Inferior parietal cortex (tissue), 1 donor: ENCODE measurements at regions not wholly inside any gene's neighbourhood (a gene's known extent, or its start where the extent isn't known, plus 50 kb on each side); places are given as distances from the start of the nearest gene placed in this dataset.

Experiments used
- DNase-seq: peaks from one replicate; pipeline ENCODE4 v3.0.0-alpha.2; 2016; ENCODE audit errors: extremely low spot score

DNA sequence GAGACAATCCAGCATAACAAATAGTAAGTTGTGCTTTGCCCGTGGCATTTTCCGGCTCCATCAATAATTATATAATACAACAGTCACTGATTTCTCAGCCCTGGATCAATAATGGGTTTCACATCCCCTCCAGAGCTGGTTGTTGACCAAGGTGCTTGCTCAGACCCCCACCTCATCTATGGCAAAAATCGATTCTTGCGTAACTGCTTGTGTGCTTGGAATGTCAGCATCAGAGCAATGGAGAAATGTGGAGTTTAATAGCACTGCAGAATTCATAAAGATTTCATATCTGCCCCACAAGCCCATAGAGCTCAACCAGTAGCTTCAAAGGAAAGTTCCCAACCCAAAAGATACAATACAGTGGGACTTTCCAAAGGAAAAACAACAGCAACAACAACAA is 1098.5 kb downstream of the IGSF11 start:
- no peak for DNase-seq

DNA sequence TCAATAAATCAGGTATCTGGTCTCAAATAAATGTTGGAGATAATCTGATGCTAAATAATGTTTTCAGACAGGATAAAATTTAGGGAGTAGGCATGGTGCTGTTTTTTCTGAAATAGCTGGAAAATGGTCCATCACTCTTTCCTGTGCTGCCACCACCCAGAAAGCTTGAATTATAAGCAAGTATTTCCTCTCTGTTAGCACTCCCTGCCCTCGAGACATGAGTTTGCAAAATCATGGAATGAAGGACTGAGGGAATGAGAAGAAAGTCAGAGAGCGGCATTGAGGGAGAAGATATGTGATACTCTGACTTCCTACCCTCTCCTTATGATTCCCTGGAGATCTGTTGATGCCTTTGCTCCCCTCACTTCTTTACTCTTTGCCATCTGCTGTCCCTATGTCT is 1095.7 kb downstream of the IGSF11 start:
- no peak for DNase-seq

DNA sequence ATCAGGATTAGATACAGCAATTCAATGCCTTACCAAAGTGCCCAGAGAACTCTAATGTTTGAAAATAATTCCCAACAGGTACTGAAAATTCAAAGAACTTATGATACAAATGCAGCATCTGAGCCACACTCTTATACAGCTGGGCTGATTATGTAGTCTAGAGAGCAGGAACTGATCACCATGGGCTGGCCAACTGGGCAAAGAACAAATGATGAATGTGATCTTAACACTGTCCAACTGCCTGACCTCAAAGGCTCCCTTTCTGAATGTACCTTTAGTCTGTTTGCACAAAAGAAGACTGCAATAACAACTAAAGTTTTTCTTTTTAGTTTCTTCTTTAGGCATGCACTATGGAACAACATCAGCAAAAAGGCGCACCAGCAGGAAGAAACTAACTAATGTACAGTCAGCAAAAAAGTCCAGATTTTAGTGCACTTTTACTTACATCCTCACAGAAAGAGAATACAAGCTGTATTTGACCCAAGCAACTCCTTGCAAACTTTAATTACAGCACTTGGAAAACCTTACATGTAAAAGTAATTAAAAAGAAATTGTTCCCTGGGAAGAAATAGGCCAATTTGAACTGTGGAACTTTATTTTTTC is 1095.1 kb downstream of the IGSF11 start:
- DNase-seq: no peak

DNA sequence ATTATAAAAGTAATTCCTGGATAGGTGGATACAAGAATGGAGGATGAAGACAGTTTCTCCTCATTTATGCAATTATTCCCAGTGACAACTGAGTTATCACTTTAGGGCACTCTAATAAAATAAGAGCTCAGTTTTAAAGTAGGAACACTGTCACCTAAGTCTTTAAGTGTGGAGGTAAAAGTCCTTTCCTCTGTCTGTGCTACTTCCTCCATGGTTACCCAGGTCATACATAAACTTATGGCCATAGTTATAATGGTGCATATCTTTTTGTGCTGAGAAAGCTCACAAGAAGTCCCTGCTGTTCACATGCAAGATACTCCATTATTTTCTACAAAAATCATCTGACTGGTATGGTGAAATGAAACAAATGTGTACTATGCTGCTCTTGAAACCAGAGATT is 1093.6 kb downstream of the IGSF11 start:
- no peak for DNase-seq

DNA sequence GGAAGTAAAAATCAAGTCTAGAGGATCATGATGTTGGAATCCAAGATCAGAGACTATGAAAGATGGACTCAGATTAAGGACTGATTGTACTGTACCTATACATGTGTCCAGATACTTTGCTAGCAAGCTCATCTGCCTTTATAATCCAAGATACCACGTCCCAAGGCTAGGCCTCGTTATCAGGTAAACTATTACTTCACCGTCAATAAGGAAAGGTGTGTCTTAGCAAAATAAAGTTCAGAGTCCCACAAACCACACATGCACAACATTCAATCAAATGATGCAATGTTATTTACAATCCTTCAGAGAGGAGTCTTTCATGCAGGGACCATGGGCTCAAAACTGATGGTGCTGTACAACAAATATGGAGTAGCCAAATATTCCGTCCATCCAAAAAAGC is 1092.9 kb downstream of the IGSF11 start:
- DNase-seq: no peak

DNA sequence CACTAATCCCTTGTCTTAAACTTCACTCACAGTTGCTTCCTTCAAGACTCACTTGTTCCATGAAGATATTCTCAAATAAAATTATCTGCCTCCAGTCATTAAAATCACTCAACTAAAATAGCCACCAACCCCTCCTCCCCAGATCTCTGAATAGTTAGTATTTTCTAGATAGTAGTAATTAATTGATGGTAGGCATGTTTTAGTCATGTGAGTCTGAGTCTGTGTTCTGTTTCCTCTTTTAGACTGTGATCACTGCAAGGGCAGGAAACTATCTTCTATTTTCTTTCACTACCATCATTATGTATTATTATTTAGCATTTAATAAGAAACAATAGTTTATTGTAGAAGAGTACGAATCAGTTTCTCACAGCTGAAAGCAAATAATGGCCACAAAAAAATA is 1080.5 kb downstream of the IGSF11 start:
- no peak for DNase-seq

DNA sequence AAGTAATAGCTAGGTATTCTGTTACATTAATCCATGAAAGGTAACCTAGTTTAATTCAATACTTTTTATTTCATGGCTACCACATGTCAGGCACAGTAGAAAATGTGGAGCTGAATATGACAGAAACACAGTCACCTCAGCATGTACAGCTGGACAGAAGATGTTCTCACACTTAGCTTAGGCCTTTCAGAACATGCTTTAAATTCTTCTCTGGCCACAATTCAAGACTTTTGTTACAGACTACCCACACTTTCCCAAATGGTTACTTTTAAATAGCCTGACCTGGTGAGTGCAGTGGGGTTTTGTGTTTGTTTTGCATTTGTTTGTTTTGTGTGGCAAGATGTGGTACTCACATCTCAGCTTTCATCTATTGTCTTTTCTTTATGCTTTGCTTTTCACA is 1079.5 kb downstream of the IGSF11 start:
- DNase-seq: no peak

DNA sequence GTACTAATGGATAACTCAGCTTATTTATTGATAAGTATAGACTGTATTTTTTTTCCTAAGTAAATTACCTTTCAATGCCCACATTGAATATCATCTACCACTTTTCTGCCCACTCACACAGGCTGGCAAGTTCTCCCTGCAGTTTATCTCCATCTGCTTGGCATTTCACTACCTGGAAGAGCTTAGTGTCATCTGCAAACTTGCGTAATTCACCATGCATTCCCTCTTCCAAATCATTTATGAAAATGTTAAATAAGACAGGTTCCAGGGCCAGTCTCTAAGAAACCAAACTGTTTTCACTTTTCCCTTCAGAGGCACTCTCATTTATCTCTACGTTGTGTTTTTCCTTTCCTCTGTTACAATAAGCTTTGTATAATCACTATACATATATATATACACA is 1076.6 kb downstream of the IGSF11 start:
- DNase-seq: no peak

DNA sequence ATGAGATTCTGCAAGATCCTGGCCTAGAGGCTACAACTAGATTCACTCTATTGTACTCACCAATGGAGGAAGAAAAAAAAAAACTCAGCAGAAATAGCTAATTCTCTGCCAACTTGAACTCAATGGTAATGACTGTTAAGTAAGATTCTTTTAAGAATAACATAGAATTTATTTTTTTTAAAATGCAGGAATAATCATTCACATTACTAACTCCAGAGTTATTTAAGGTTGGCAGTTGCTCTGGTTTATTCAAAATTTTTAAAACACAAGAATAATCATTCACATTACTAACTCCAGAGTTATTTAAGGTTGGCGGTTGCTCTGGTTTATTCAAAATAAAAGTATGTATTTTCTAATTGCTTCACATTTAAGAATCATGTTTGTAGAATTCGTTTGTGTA is 1071.9 kb downstream of the IGSF11 start:
- no peak for DNase-seq

DNA sequence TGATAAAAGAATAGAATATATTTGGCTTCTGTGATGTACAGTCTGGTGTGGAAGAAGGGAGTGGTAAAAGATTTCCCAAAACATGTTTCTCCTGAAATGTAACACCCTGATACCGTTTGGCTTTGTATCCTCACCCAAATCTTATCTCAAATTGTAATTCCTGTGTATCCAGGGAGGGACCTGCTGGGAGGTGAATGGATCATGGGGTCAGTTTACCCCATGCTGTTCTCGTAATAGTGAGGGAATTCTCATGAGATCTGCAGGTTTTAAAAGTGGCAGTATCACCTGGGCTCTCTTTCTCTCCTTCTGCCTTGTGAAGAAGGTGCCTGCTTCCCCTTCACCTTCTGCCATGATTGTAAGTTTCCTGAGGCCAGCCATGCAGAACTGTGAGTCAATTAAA is 1070.8 kb downstream of the IGSF11 start:
- no peak for DNase-seq

DNA sequence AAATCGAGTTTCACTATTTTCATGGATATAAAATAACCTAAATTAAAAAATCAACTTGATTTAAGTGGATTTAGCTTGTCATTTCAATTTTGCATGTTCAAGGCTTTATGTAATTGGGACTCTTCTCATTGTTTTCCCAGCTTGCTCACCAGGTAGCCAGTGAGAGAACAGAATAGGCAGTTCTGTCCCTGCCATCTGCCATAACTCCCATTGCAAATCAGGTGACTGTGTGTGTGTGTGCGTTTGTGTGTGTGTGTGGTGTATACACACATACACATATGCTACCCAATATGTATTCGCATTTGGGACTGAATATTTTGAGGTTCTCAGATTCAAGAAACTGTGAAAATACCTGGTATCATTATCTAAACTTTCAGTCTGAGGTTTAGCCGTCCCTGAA is 1069.8 kb downstream of the IGSF11 start:
- no peak for DNase-seq

DNA sequence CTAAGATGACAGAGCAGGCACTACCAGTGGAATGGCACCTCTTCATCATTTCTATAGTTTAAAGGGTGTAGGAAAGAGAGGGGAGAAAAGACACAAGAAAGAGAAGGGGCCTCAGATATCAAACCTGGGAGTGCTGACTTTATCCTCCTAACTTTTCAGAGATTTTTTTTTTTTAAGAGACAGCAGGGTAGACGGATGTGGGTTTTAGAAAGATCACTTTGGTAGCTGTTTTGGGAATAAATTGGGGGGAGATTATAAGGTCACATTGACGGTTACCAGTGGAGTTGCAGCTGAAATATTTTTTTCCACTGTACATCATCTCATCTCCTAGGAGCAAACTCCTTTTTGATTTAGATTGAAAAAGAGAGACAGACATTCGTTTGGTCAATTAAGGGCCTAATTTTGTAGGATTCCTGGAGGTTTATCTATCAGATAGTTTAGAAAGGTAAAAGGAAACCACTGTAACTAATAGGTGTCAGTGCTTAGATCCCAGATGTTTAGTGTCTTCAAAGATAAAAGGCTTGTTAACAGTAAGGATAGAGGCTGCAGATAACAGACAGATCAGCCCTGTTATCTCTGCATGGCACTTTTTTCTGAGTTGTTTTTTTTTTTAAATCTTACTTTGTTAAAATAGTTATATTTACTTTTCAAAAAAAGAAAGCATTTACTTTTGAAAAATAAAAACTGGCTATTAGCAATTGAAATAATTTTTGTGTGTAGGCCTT is 1057.0 kb downstream of the IGSF11 start:
- DNase-seq: no peak

DNA sequence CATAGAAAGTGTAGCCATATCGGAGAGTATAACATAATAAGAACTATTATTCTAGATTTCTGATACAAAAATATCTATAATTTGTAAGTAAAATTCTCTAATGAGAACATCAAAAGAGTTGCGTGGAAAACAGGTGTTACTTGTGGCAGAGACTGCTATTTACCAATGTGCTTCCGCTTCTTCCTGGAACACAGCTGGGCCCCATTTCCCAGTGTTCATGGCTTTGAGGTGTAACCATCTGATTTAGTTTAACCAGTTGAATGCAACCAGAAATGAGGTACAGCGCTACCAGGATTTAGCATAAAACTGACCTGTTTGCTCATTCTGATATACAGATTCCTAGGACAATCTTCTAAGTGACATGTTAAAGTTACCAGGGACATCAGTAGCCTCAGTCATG is 1055.2 kb downstream of the IGSF11 start:
- DNase-seq: no peak

DNA sequence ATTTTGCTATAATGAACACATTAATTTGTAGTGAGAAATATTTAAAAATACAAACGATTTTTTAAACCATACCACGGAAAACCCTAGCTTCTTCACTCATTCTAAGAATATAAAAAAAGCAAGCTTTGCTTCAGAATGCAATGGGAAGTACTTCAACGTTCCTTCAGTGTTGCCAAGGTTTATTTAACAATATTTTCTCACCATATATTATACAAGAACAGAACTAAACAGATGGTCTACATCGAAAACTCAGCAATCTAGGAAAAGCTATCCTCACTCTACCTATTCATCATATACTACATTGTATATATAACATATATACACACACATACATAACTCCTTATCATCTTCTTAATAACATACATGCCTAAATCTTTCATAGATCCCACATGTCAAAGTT is 1047.4 kb downstream of the IGSF11 start:
- no peak for DNase-seq

DNA sequence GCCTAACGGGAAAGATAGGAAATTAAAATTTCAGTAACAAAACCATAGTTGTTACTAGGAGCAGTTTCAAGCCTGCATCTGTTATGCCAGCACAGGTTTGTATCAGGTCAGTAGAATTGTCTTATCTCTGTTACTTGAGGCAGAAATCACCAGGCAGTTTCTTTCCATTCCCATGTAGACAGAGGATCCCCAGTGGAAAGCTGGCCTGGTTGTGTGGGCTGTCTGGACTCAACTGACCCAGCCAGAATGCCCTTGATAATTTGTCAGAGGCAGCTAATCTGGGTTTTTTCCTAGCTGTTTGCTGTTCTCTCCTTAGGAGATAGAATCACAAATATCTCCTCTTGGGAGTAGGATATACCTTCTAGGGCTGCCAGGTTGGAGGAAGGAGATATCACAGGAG is 1044.7 kb downstream of the IGSF11 start:
- DNase-seq: no peak

DNA sequence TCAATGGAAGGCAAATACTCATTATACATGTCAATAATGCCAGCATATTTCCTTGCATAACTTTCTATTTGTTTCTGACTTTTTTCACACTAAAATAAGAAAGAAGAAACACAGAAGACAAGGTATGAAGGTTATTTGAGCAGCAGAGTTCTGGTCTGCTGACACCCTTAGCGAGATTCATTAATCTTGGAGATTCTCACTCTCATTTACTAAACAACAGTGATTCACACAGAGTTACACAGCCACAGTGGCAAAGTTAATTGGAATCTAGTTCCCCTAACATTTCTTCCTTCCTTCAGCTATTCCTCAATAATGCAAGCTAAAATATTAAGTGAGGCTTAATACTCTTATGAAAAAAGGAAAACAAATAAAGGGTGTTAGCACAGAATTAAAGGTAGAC is 1044.0 kb downstream of the IGSF11 start:
- DNase-seq: no peak

DNA sequence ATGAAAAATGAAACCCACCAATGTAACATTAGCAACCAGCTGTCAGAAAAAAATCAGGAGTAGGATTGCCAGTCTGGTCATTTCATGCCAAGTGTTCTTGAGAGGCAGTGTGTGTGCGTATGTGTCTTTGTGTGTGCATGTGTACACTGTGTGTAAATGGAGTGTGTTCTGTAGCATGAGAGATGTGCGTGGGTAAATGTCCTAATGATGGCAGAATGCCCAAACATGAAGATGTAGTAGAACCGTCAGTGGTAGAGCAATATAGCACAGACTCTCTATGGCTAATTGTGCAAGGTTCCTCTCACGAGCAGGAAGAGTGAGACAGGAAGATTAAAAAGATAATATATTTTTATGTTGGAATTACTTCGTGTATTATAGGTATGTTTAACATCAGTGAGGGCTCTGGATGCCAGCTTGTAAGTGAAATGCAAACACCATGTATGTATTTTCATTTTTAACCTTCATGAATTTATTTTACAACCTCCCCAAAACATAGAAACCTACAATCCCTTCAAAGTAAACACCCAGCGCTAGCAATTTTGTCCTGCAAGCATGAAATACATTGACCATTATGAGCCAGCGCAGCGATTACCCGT is 1038.7 kb downstream of the IGSF11 start:
- peak; percentile 38 for DNase-seq

DNA sequence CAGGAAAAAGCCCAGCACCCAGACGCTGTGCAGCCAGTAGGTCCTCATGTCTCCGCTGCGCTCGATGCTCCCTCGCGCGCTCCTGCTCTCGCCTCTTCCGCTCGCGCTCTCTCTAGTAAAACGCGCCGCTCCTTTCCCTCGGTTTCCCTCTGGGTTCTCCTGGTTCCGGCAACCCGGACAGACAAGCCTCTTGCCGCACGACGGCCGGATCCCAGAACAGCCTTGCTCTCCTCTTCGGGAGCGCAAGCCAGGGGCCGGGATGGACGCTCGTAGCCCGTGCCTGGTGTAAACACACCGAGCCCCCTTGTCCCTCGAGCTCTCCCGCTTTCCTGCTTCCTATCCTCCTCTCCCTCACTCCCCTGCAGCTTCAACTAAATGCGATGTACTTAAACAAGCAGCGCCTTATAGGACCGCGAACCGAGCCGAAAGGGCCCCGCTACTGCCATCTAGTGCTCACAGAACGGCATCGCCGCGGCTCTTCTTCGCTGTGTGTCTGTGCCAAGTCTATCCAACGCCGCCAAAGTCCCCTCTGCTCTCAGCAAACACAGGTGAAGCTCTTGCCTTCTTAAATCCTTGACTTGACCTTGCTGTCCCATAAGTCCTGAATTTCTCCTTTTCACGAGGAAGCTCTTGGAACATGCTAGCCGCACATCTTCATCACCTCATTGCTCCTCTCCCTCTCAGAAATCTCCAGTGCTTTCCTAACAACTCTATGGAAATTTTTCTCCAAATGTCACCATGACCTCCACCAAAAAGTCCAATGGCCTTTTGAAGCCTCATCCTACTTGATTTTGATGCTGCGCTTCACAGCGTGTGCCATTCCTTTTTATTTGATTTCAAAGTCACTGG is 1037.2 kb downstream of the IGSF11 start:
- peak; percentile 94 for DNase-seq

DNA sequence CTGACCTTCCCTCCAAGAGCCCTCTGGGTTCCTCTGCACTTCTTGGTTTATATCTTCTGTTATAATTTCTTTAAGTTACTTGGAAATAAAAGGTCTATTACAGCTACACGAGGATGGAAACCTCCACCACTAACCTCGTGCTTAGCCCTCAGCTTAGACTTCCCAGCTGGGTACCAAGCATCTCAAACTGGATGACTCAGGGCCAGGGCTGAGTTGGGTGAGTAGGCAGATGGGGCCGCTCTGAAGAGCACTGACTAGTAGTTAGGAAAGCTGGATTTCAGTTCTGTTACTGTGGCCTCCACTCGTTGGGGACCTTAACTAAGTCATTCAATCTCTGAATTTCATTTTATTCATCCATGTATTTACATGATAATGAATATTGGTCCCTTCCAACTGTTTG is 1036.6 kb downstream of the IGSF11 start:
- DNase-seq: no peak

DNA sequence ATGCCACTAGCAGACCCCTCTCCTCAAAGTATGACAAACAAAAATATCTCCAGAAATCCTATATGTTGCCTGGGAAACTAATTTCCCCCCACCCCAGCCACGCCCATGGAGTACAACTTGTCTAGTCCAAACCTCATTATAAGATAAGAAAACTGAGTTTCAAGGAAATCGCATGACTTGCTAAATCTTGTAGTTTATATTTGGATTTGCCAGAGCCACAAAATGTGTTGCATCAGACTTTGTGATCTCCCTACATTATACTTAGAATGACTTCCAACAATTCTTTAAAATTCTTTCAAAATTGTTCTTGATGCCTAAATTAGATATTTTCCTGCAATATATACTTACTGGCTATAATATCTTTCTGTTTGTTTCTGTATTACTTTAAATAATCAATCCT is 1034.4 kb downstream of the IGSF11 start:
- DNase-seq: no peak

DNA sequence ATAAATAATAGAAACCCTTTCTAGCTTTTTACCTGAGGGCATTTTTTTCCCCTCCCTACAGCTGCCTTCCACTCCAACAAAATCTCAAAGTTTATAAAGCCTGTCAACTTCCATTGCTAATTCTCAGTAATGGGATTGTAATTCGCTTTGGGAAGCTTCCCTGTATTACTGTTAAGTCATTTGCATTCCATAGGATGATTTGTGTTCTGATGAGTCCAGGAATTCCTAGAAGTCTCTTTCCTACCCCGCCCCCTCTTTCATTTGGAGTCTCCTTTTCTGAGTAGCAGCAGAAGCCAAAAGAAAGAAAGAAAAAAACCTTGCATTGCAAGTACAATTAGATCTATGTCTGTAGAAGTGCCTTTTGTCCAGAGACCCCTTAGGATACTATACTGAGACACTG is 1033.3 kb downstream of the IGSF11 start:
- DNase-seq: no peak

DNA sequence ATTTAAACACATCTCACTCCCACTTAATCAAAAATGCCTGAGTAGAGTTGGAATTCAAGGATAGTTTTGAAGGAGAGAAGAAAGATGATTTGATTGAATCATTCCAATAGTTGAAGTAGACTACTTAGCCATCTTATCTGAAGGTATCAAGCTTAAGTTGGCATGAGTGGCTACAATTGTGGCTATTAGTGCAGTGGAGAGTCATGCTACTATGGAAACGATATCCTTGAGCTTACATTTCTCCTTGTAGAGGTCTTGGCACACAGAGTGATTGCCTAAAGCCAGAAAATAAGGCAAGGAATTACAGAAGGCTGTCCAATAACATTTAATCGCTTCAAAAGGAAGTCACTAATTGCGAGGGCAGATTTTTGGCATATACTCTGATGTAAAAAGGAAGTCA is 1022.7 kb downstream of the IGSF11 start:
- DNase-seq: no peak

DNA sequence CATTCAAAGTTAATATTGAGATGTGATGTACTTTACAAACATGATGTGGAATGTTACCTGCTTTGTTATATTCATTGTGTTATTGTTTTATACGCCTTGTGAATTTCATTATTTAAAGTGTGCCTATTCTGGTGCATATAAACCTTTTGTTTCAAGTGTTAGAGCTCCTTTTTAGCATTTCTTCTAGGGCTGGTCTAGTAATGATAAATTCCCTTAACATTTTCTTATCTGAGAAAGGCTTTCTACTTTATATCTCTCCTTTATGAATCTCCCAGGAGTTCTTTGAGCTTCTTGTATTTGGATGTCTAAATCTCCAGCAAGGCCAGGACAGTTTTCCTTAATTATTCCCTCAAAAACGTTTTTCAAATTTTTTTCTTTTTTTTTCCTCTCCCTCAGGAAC is 1005.6 kb downstream of the IGSF11 start:
- DNase-seq: no peak
